Ovary (tissue), 7 donors: ENCODE measurements at regions not wholly inside any gene's neighbourhood (a gene's known extent, or its start where the extent isn't known, plus 50 kb on each side); places are given as distances from the start of the nearest gene placed in this dataset.
A peak's percentile ranks its signal among the peaks of the same experiment; 100 is the strongest.

Source experiments
- DNase-seq, 5 donors: peaks; one replicate each; pipeline ENCODE4 v3.0.0-alpha.2; 2019 to 2020
- H3K27ac ChIP-seq, 2 donors: fragments of 200-600 bp; one replicate each; pipeline versions ENCODE4 v1.5.1 to v1.8.0; 2019 to 2022
- H3K27me3 ChIP-seq: fragments of 200-600 bp; one replicate; pipeline ENCODE4 v1.8.0; 2022
- H3K36me3 ChIP-seq: fragments of 200-600 bp; sonication (generic); one replicate; pipeline ENCODE4 v1.5.1; 2019
- H3K4me1 ChIP-seq: one replicate; pipeline ENCODE4 v1.8.1; 2013; ENCODE audit warnings: mild to moderate bottlenecking, moderate library complexity; ENCODE audit not compliant: insufficient read depth
- H3K4me3 ChIP-seq: fragments of 200-600 bp; sonication (generic); one replicate; pipeline ENCODE4 v1.5.1; 2017
- H3K9me3 ChIP-seq, 2 donors: fragments of 200-600 bp in 1 of 2; sonication (generic) in 1 of 2; one replicate each; pipeline versions ENCODE4 v1.5.1 to v1.8.1; 2013 to 2019; ENCODE audit warnings: mild to moderate bottlenecking in 1 of 2, moderate library complexity in 1 of 2
- CTCF ChIP-seq, 3 donors: fragments of 450-650 bp in 2 of 3; fragments of 200-600 bp in 1 of 3; IDR thresholded peaks; one replicate each; pipeline versions ENCODE4 v1.5.1 to v1.8.0; 2016 to 2022; ENCODE audit warnings: antibody characterized with exemption in 3 of 3, mild to moderate bottlenecking in 1 of 3
- EP300 ChIP-seq: sonication (generic); formaldehyde crosslinking; IDR thresholded peaks from one replicate; pipeline ENCODE4 v1.6.1; 2017; ENCODE audit warnings: antibody characterized with exemption
- POLR2A ChIP-seq: fragments of 450-650 bp; IDR thresholded peaks from one replicate; pipeline ENCODE4 v1.6.1; 2017; ENCODE audit warnings: antibody characterized with exemption, mild to moderate bottlenecking, moderate library complexity
- WGBS, 3 donors: extraction: QIAGEN DNeasy Blood & Tissue Kit in 1 of 3; methylation state at CpG; one replicate each; pipeline versions ENCODE4 v1.1.5 to v1.1.7; 2013 to 2017; 5-methylcytosine and 5-hydroxymethylcytosine counted together
- intact Hi-C, 4 donors: fragments of 100-400 bp; cut with DNase I; formaldehyde crosslinking; loops; one replicate each; pipeline versions ENCODE4 v1.11.0 to v1.15.1; 2022 to 2023
- donor health status: DM: no; HTN: no; CAD: no; lungs with moderate emphysema.
- donor health status: DM: no; HTN: no; CAD: no.
- donor health status: Bipolar disorder and iron deficiency.
- donor health status: DM: no; HTN: no; CAD: no.
- donor health status: DM: yes; HTN: yes; CAD: no.

GRCh38 chr9:126125992-126126409, 200.6 kb upstream of the MVB12B start:
- WGBS, 3 donors: 9 to 24% (median 24%) methylated on average over 3 to 4 of the region's 4 CpGs
- H3K27me3 ChIP-seq: no peaks in the 10 kb centered on the region
- no peaks in the 10 kb centered on the region for H3K9me3 ChIP-seq
- no peaks in the 10 kb centered on the region for H3K36me3 ChIP-seq
- TF ChIP-seq EP300 (no peak), CTCF (IDR thresholded peaks at IDR 0.05) (no peak), POLR2A (no peak)
- intact Hi-C loops: no loop called here
- H3K4me1 ChIP-seq: peaks cover 6% of the 10 kb centered on the region
- H3K27ac ChIP-seq: no peak overlapping the region
- peak in 1 of 5 donors; percentile 8 for DNase-seq
- H3K4me3 ChIP-seq: no peak overlapping the region

GRCh38 chr9:126126807-126127206, 199.8 kb upstream of the MVB12B start:
- H3K27me3 ChIP-seq: no peaks in the 10 kb centered on the region
- no peaks in the 10 kb centered on the region for H3K9me3 ChIP-seq
- DNase-seq: peak in 1 of 5 donors; percentile 4
- TF ChIP-seq POLR2A (no peak), EP300 (no peak), CTCF (IDR thresholded peaks at IDR 0.05) (no peak)
- intact Hi-C loops: no loop called here
- no peaks in the 10 kb centered on the region for H3K36me3 ChIP-seq
- H3K27ac ChIP-seq: no peak overlapping the region
- H3K4me1 ChIP-seq: peaks cover 6% of the 10 kb centered on the region
- no peak overlapping the region for H3K4me3 ChIP-seq
- WGBS, 3 donors: 56 to 71% (median 65%) methylated on average over 5 of the region's 5 CpGs

- intact Hi-C loops: no loop called here
- DNase-seq: peak in 1 of 5 donors; percentile 2
- H3K27ac ChIP-seq: no peak overlapping the region
- no peaks in the 10 kb centered on the region for H3K9me3 ChIP-seq
- WGBS, 3 donors: 84 to 88% (median 84%) methylated on average over 5 of the region's 5 CpGs
- H3K4me1 ChIP-seq: peaks cover 6% of the 10 kb centered on the region
- no peak overlapping the region for H3K4me3 ChIP-seq
- TF ChIP-seq CTCF (IDR thresholded peaks at IDR 0.05): no peak
- TF ChIP-seq POLR2A: no peak
- TF ChIP-seq EP300: no peak
- no peaks in the 10 kb centered on the region for H3K27me3 ChIP-seq
- no peaks in the 10 kb centered on the region for H3K36me3 ChIP-seq
Measured at GRCh38 chr9:126127591-126127990, 199.0 kb upstream of the MVB12B start.

- no peak for DNase-seq
- Histone ChIP-seq H3K27ac (no peak overlapping the region), H3K4me1 (peaks cover 6% of the 10 kb centered on the region), H3K27me3 (no peaks in the 10 kb centered on the region), H3K4me3 (no peak overlapping the region), H3K9me3 (no peaks in the 10 kb centered on the region), H3K36me3 (no peaks in the 10 kb centered on the region)
- intact Hi-C loops: no loop called here
- 86 to 95% (median 95%) methylated on average over 14 of the region's 14 CpGs for WGBS, 3 donors
- TF ChIP-seq CTCF (IDR thresholded peaks at IDR 0.05): no peak
Measured at GRCh38 chr9:126128494-126129142, 198.0 kb upstream of the MVB12B start.
